Mucosa of descending colon (tissue), 3 donors: ENCODE measurements at regions not wholly inside any gene's neighbourhood (a gene's known extent, or its start where the extent isn't known, plus 50 kb on each side); places are given as distances from the start of the nearest gene placed in this dataset.

Experiments
- ATAC-seq: fragments of 200-7000 bp; cut with Tn5 transposase; one replicate; pipeline ENCODE4 v1.9.1; 2020; ENCODE audit warnings: mild to moderate bottlenecking, moderate library complexity
- DNase-seq, 3 donors: peaks; one replicate each; pipeline ENCODE4 v3.0.0-alpha.2; 2020
- H3K36me3 ChIP-seq: fragments of 200-600 bp; one replicate; pipeline ENCODE4 v1.8.0; 2021; ENCODE audit warnings: low read depth, mild to moderate bottlenecking
- H3K4me1 ChIP-seq: fragments of 200-600 bp; one replicate; pipeline ENCODE4 v1.8.0; 2021; ENCODE audit warnings: low read depth, mild to moderate bottlenecking
- H3K4me3 ChIP-seq: fragments of 200-600 bp; one replicate; pipeline ENCODE4 v1.8.0; 2021; ENCODE audit warnings: mild to moderate bottlenecking
- H3K9me3 ChIP-seq: fragments of 200-600 bp; one replicate; pipeline ENCODE4 v1.8.0; 2021; ENCODE audit warnings: mild to moderate bottlenecking
- intact Hi-C, 2 donors: fragments of 100-400 bp; cut with DNase I in 1 of 2; cut with micrococcal nuclease in 1 of 2; formaldehyde crosslinking; loops; one replicate each; pipeline versions ENCODE4 v1.11.0 to v1.11.1; 2022; cut with DNase I, micrococcal nuclease
- TF ChIP-seq, protein P1 (sequence below): fragments of 200-600 bp; IDR thresholded peaks from one replicate; pipeline ENCODE4 v1.8.0; 2022; ENCODE audit warnings: antibody characterized with exemption, mild to moderate bottlenecking
- donor health status: DM: no; HTN: no; CAD: no; lungs with moderate emphysema.
- donor health status: DM: no; HTN: no; CAD: no.
- donor health status: DM: no; HTN: yes; CAD: no.

DNA sequence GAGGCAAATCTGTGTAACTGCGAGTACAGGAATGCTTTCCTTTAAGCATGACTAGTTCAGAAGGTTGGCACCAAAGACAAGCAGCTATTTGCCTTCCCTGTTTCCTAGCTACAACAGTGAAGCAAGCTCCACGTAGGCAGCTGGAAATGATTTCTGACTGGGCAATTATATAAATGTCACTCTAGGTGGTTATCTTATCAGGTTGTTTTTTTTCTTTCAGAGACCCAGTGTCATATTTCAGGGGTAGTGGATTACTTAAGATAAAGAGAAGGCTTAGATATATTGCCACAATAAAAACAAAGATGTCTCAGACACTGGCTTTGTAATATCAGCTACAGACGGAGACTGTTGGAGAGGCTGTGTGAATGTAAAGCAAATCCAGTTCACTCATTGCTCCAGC lies 748.9 kb upstream of the NXPH2 start:
- peaks cover 15% of the 10 kb centered on the region for H3K4me1 ChIP-seq
- TF ChIP-seq, protein P1, sequence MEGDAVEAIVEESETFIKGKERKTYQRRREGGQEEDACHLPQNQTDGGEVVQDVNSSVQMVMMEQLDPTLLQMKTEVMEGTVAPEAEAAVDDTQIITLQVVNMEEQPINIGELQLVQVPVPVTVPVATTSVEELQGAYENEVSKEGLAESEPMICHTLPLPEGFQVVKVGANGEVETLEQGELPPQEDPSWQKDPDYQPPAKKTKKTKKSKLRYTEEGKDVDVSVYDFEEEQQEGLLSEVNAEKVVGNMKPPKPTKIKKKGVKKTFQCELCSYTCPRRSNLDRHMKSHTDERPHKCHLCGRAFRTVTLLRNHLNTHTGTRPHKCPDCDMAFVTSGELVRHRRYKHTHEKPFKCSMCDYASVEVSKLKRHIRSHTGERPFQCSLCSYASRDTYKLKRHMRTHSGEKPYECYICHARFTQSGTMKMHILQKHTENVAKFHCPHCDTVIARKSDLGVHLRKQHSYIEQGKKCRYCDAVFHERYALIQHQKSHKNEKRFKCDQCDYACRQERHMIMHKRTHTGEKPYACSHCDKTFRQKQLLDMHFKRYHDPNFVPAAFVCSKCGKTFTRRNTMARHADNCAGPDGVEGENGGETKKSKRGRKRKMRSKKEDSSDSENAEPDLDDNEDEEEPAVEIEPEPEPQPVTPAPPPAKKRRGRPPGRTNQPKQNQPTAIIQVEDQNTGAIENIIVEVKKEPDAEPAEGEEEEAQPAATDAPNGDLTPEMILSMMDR: no peak
- ATAC-seq: peak; percentile 87

DNA sequence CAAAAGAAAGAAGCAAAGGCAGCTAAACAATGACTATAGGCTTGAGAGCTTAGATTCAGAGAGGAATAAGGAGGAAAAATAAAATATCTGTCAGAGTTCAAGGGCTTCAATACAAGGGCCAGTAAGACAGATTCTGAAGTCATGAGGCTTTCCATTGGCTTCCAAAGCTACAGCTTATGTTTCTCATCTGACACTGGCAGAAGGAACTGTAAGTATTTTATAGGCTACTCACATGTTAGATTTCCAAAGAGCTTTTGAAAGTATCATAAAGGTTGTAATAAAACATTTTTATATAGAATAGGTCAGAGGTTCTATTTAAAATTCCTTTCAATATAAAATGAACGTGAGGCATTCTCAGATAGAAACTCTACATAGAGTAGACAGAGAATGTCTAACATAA lies 746.6 kb upstream of the NXPH2 start:
- no peaks in the 10 kb centered on the region for H3K36me3 ChIP-seq
- DNase-seq (no peak), ATAC-seq (peak; percentile 77)
- no peaks in the 10 kb centered on the region for H3K9me3 ChIP-seq
- peaks cover 15% of the 10 kb centered on the region for H3K4me1 ChIP-seq
- TF ChIP-seq, protein P1: no peak
- no peak overlapping the region for H3K4me3 ChIP-seq
- intact Hi-C loops: no loop called here

More for the DNA sequence above, 748.9 kb upstream of the NXPH2 start:
- Histone ChIP-seq H3K9me3 (no peaks in the 10 kb centered on the region), H3K36me3 (no peaks in the 10 kb centered on the region), H3K4me3 (no peak overlapping the region)
- peak in 1 of 3 donors; percentile 33 for DNase-seq
- intact Hi-C loops: no loop called here

DNA sequence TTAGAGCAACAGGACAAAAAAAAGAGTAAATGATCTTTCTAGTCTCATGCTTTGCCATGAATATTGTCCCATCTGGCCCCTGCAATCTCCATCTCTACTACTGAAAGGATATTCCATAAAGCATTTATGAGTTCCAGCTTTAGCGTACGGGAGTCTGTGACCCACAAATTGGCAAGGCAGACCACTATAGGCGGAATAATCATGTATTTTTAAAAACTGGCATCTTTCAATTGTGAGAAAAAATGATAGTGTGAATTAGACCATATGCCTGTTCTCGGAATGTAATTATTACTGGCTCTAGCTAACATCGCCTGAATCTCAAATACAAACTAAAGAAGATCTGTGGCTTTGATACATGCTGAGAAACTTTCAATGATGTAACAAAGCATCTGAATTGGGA lies 738.1 kb upstream of the NXPH2 start:
- Histone ChIP-seq H3K36me3 (no peaks in the 10 kb centered on the region), H3K4me3 (no peak overlapping the region), H3K9me3 (no peaks in the 10 kb centered on the region), H3K4me1 (no peaks in the 10 kb centered on the region)
- TF ChIP-seq, protein P1: no peak
- no peak for DNase-seq
- no peak for ATAC-seq
- intact Hi-C loops: no loop called here

DNA sequence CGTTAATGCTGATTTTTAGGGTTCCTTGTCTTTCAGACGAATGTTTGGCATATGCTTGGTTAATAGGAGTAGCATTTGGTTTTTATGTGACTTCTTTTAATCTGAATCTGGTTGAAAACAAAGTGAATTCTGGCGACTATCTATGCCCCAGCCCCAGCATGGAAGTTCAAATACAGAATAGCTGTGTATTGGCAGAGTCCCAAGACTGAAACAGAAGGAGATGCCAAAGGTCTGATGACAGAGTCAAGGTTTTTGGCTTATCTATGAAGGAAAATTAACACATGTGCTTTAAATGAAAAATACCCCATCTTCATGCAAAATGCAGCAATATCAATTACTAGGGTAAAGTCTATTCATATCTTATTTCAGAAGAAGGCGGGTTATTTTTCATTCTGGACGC lies 734.8 kb upstream of the NXPH2 start:
- no peaks in the 10 kb centered on the region for H3K4me1 ChIP-seq
- no peak overlapping the region for H3K4me3 ChIP-seq
- H3K36me3 ChIP-seq: no peaks in the 10 kb centered on the region
- TF ChIP-seq, protein P1: no peak
- DNase-seq (no peak), ATAC-seq (no peak)
- intact Hi-C loops: no loop called here
- H3K9me3 ChIP-seq: no peaks in the 10 kb centered on the region

DNA sequence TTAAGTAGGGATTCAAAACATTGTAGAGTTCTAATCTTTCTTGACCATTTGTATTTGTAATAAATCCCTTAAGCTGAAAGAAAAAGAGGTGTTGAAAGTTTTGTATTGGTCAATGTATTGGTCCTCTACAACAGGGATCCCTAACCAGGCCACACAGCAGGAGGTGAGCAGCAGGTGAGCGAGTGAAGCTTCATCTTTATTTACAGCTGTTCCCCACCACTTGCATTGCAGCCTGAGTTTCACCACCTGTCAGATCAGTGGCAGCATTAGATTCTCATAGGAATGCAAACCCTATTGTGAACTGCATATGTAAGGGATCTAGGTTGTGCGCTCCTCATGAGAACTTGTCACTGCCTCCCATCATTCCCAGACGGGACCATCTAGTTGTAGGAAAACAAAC lies 715.7 kb upstream of the NXPH2 start:
- TF ChIP-seq, protein P1: no peak
- H3K4me3 ChIP-seq: no peak overlapping the region
- peaks cover 3% of the 10 kb centered on the region for H3K9me3 ChIP-seq
- ATAC-seq (no peak), DNase-seq (no peak)
- no peaks in the 10 kb centered on the region for H3K4me1 ChIP-seq
- intact Hi-C loops: no loop called here
- H3K36me3 ChIP-seq: no peaks in the 10 kb centered on the region

DNA sequence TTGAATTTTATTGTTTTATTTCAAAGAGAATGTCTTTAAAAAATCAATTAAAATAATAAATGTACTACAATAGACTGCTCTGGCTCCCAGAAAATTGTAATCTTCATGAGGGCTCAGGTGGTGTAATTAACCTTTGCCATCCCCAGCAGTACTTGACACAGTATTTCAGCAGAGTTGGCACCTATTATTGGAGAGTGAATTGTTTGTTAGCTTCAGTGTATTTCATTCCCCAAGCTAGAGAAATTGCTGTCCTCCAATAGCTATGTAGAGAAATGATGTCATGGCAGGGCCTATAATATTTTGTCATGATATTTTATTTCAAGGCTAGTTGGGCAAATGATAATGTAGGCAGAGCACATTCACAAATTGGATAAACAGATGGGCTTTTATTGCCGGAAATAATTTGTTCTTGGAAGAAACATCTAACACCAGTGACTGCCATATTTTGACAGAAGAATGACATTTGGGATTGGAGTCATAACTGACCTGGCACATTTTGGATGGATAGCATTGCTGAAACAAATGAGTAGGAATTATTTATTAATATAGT lies 712.0 kb upstream of the NXPH2 start:
- DNase-seq (no peak), ATAC-seq (no peak)
- H3K36me3 ChIP-seq: no peaks in the 10 kb centered on the region
- intact Hi-C loops: no loop called here
- H3K4me1 ChIP-seq: no peaks in the 10 kb centered on the region
- TF ChIP-seq, protein P1: no peak
- H3K9me3 ChIP-seq: no peaks in the 10 kb centered on the region
- no peak overlapping the region for H3K4me3 ChIP-seq
